GM21515 (cell line): ENCODE measurements at regions not wholly inside any gene's neighbourhood (a gene's known extent, or its start where the extent isn't known, plus 50 kb on each side); places are given as distances from the start of the nearest gene placed in this dataset.
"Not testable (repeated sequence)": the region's sequence is repeated elsewhere in the genome, so short reads cannot be mapped to it uniquely, and the experiment has no call there.

Source experiments
- ATAC-seq: cut with Tn5 transposase; IDR thresholded peaks from one replicate; pipeline ENCODE4 v1.9.1; 2021; ENCODE audit not compliant: unreplicated experiment

- no peak for ATAC-seq
Measured at GRCh38 chr6:50899306-50899870, 80.7 kb downstream of the TFAP2B start.

GRCh38 chr6:50902260-50902659 is 83.6 kb downstream of the TFAP2B start:
- no peak for ATAC-seq

GRCh38 chr6:50905297-50905696 is 86.6 kb downstream of the TFAP2B start:
- no peak for ATAC-seq

- no peak for ATAC-seq
Measured at GRCh38 chr6:50907565-50907964, 88.9 kb downstream of the TFAP2B start.

- ATAC-seq: no peak
Measured at GRCh38 chr6:50913105-50913770, 94.6 kb downstream of the TFAP2B start.

GRCh38 chr6:50921378-50921777 is 102.7 kb downstream of the TFAP2B start:
- not testable (repeated sequence) for ATAC-seq

- no peak for ATAC-seq
Measured at GRCh38 chr6:50921968-50922367, 103.3 kb downstream of the TFAP2B start.

- no peak for ATAC-seq
Measured at GRCh38 chr6:50922579-50923525, 104.2 kb downstream of the TFAP2B start.

- ATAC-seq: no peak
Measured at GRCh38 chr6:50924758-50925157, 106.1 kb downstream of the TFAP2B start.

- ATAC-seq: no peak
Measured at GRCh38 chr6:50925548-50925947, 106.9 kb downstream of the TFAP2B start.

GRCh38 chr6:50925981-50926380 is 107.3 kb downstream of the TFAP2B start:
- ATAC-seq: no peak

- ATAC-seq: no peak
Measured at GRCh38 chr6:50927800-50928199, 109.1 kb downstream of the TFAP2B start.

- ATAC-seq: no peak
Measured at GRCh38 chr6:50929323-50929722, 110.7 kb downstream of the TFAP2B start.

- no peak for ATAC-seq
Measured at GRCh38 chr6:50935442-50935841, 116.8 kb downstream of the TFAP2B start.

- ATAC-seq: no peak
Measured at GRCh38 chr6:50936277-50936681, 117.6 kb downstream of the TFAP2B start.

GRCh38 chr6:50939931-50940330 is 121.3 kb downstream of the TFAP2B start:
- no peak for ATAC-seq

GRCh38 chr6:50945789-50946188 is 127.1 kb downstream of the TFAP2B start:
- no peak for ATAC-seq

- ATAC-seq: no peak
Measured at GRCh38 chr6:50952092-50952907, 133.6 kb downstream of the TFAP2B start.

- no peak for ATAC-seq
Measured at GRCh38 chr6:50956014-50956413, 137.3 kb downstream of the TFAP2B start.

- ATAC-seq: no peak
Measured at GRCh38 chr6:50958148-50958697, 139.6 kb downstream of the TFAP2B start.
